ENCODE measurements at regions not wholly inside any gene's neighbourhood (a gene's known extent, or its start where the extent isn't known, plus 50 kb on each side); places are given as distances from the start of the nearest gene placed in this dataset.

GRCh38 chr9:115615821-115616665 is 498.1 kb upstream of the TNC start:
- Histone ChIP-seq H3K79me2 (ENCODE audit: low read length) (no peaks in the 10 kb centered on the region), H3K27me3 (ENCODE audit: low read depth, low read length) (peaks cover 10% of the 10 kb centered on the region), H4K20me1 (ENCODE audit: insufficient read depth, low read length) (no peaks in the 10 kb centered on the region), H3K4me3 (ENCODE audit: low read length) (no peak overlapping the region), H3K4me1 (ENCODE audit: low read length) (no peaks in the 10 kb centered on the region), H3K36me3 (replicated peaks; ENCODE audit: low read depth, low read length) (no peaks in the 10 kb centered on the region), H2AFZ (ENCODE audit: low read depth, low read length) (no peak overlapping the region), H3K9ac (ENCODE audit: low read length) (no peak overlapping the region), H3K27ac (ENCODE audit: low read length) (no peak overlapping the region), H3K4me2 (ENCODE audit: low read length) (no peak overlapping the region), H3K9me3 (ENCODE audit: insufficient read depth, low read length) (no peaks in the 10 kb centered on the region)
- TF ChIP-seq EZH2phosphoT487 (IDR thresholded peaks at IDR 0.05; ENCODE audit: low read depth) (no peak), CTCF (IDR thresholded peaks at IDR 0.05; ENCODE audit: low read depth, low read length) (no peak)

GRCh38 chr9:115616666-115617239 is 498.8 kb upstream of the TNC start:
- Histone ChIP-seq H3K4me1 (ENCODE audit: low read length) (no peaks in the 10 kb centered on the region), H3K4me3 (ENCODE audit: low read length) (no peak overlapping the region), H3K9me3 (ENCODE audit: insufficient read depth, low read length) (no peaks in the 10 kb centered on the region), H3K9ac (ENCODE audit: low read length) (no peak overlapping the region), H2AFZ (ENCODE audit: low read depth, low read length) (no peak overlapping the region), H3K79me2 (ENCODE audit: low read length) (no peaks in the 10 kb centered on the region), H3K27ac (ENCODE audit: low read length) (no peak overlapping the region), H3K27me3 (ENCODE audit: low read depth, low read length) (peaks cover 3% of the 10 kb centered on the region), H3K4me2 (ENCODE audit: low read length) (no peak overlapping the region), H4K20me1 (ENCODE audit: insufficient read depth, low read length) (no peaks in the 10 kb centered on the region), H3K36me3 (replicated peaks; ENCODE audit: low read depth, low read length) (no peaks in the 10 kb centered on the region)
- TF ChIP-seq CTCF (IDR thresholded peaks at IDR 0.05; ENCODE audit: low read depth, low read length) (no peak), EZH2phosphoT487 (IDR thresholded peaks at IDR 0.05; ENCODE audit: low read depth) (no peak)

- Histone ChIP-seq H3K79me2 (ENCODE audit: low read length) (no peaks in the 10 kb centered on the region), H3K4me1 (ENCODE audit: low read length) (no peaks in the 10 kb centered on the region), H3K9ac (ENCODE audit: low read length) (no peak overlapping the region), H2AFZ (ENCODE audit: low read depth, low read length) (no peak overlapping the region), H3K4me2 (ENCODE audit: low read length) (no peak overlapping the region), H3K27ac (ENCODE audit: low read length) (no peak overlapping the region), H3K36me3 (replicated peaks; ENCODE audit: low read depth, low read length) (no peaks in the 10 kb centered on the region), H3K27me3 (ENCODE audit: low read depth, low read length) (no peaks in the 10 kb centered on the region), H3K9me3 (ENCODE audit: insufficient read depth, low read length) (no peaks in the 10 kb centered on the region), H4K20me1 (ENCODE audit: insufficient read depth, low read length) (no peaks in the 10 kb centered on the region), H3K4me3 (ENCODE audit: low read length) (no peak overlapping the region)
- TF ChIP-seq EZH2phosphoT487 (IDR thresholded peaks at IDR 0.05; ENCODE audit: low read depth): no peak
Measured at GRCh38 chr9:115625251-115625650, 507.3 kb upstream of the TNC start.

- no peaks in the 10 kb centered on the region for H3K27me3 ChIP-seq (ENCODE audit: low read depth, low read length)
- H3K9me3 ChIP-seq (ENCODE audit: insufficient read depth, low read length): no peaks in the 10 kb centered on the region
- H3K27ac ChIP-seq (ENCODE audit: low read length): no peak overlapping the region
- H4K20me1 ChIP-seq (ENCODE audit: insufficient read depth, low read length): no peaks in the 10 kb centered on the region
- no peaks in the 10 kb centered on the region for H3K4me1 ChIP-seq (ENCODE audit: low read length)
- no peak overlapping the region for H2AFZ ChIP-seq (ENCODE audit: low read depth, low read length)
- no peak overlapping the region for H3K4me3 ChIP-seq (ENCODE audit: low read length)
- no peak overlapping the region for H3K9ac ChIP-seq (ENCODE audit: low read length)
- TF ChIP-seq CTCF (IDR thresholded peaks at IDR 0.05; ENCODE audit: low read depth, low read length): no peak
- no peak for TF ChIP-seq EZH2phosphoT487 (IDR thresholded peaks at IDR 0.05; ENCODE audit: low read depth)
- no peak overlapping the region for H3K4me2 ChIP-seq (ENCODE audit: low read length)
- no peaks in the 10 kb centered on the region for H3K36me3 ChIP-seq (replicated peaks; ENCODE audit: low read depth, low read length)
- H3K79me2 ChIP-seq (ENCODE audit: low read length): no peaks in the 10 kb centered on the region
Measured at GRCh38 chr9:115625954-115626353, 508.0 kb upstream of the TNC start.

Data from OCI-LY3 (cell line).